ENCODE measurements at regions not wholly inside any gene's neighbourhood (a gene's known extent, or its start where the extent isn't known, plus 50 kb on each side); places are given as distances from the start of the nearest gene placed in this dataset.

GRCh38 chr4:60890743-60891142, 309.4 kb upstream of the ADGRL3 start:
- TF ChIP-seq POLR2A (IDR thresholded peaks at IDR 0.05; ENCODE audit: low read length), result no peak
- TF ChIP-seq GATA1 (IDR thresholded peaks at IDR 0.05; ENCODE audit: low read depth, low read length), result no peak

Data from erythroblast (primary cell).